ENCODE measurements at regions not wholly inside any gene's neighbourhood (a gene's known extent, or its start where the extent isn't known, plus 50 kb on each side); places are given as distances from the start of the nearest gene placed in this dataset.
A peak's percentile ranks its signal among the peaks of the same experiment; 100 is the strongest.

- no peak for TF ChIP-seq CTCF (IDR thresholded peaks at IDR 0.05; ENCODE audit: insufficient read depth, low read length, missing control alignments)
- no peak for DNase-seq (ENCODE audit: low read depth, low spot score)
- POLR2A ChIA-PET = no interaction called here
- H3K4me3 ChIP-seq (ENCODE audit: low read depth, low read length) = no peak overlapping the region
- CTCF ChIA-PET = no interaction called here
These were observed 390.6 kb upstream of the CYRIA start for GRCh38 chr2:17056236-17056635.

- no peak overlapping the region for H3K4me3 ChIP-seq (ENCODE audit: low read depth, low read length)
- DNase-seq (ENCODE audit: low read depth, low spot score) = no peak
- ChIA-PET CTCF (interaction anchor here (0.6 kb wide), 1 partner anchor 27 kb away, joined by 3 read pairs; no protein-coding TSS in a partner anchor), POLR2A (no interaction called here)
- TF ChIP-seq CTCF (IDR thresholded peaks at IDR 0.05; ENCODE audit: insufficient read depth, low read length, missing control alignments) = no peak
These were observed 386.4 kb upstream of the CYRIA start for GRCh38 chr2:17052001-17052400.

- H3K4me3 ChIP-seq (ENCODE audit: low read depth, low read length) = no peak overlapping the region
- ChIA-PET POLR2A (no interaction called here), CTCF (no interaction called here)
- DNase-seq (ENCODE audit: low read depth, low spot score) = no peak
- no peak for TF ChIP-seq CTCF (IDR thresholded peaks at IDR 0.05; ENCODE audit: insufficient read depth, low read length, missing control alignments)
These were observed 385.9 kb upstream of the CYRIA start for GRCh38 chr2:17051538-17051937.

- DNase-seq (ENCODE audit: low read depth, low spot score) = peak; percentile 17
- ChIA-PET POLR2A (no interaction called here), CTCF (no interaction called here)
- TF ChIP-seq CTCF (IDR thresholded peaks at IDR 0.05; ENCODE audit: insufficient read depth, low read length, missing control alignments) = no peak
- H3K4me3 ChIP-seq (ENCODE audit: low read depth, low read length) = no peak overlapping the region
These were observed 377.5 kb upstream of the CYRIA start for GRCh38 chr2:17043173-17043572.

- ChIA-PET POLR2A (no interaction called here), CTCF (no interaction called here)
- H3K4me3 ChIP-seq (ENCODE audit: low read depth, low read length) = no peak overlapping the region
- no peak for DNase-seq (ENCODE audit: low read depth, low spot score)
- no peak for TF ChIP-seq CTCF (IDR thresholded peaks at IDR 0.05; ENCODE audit: insufficient read depth, low read length, missing control alignments)
These were observed 370.7 kb upstream of the CYRIA start for GRCh38 chr2:17036361-17036760.

- H3K4me3 ChIP-seq (ENCODE audit: low read depth, low read length) = no peak overlapping the region
- ChIA-PET POLR2A (no interaction called here), CTCF (no interaction called here)
- no peak for TF ChIP-seq CTCF (IDR thresholded peaks at IDR 0.05; ENCODE audit: insufficient read depth, low read length, missing control alignments)
- DNase-seq (ENCODE audit: low read depth, low spot score) = peak; percentile 7
These were observed 369.4 kb upstream of the CYRIA start for GRCh38 chr2:17035010-17035409.

Data from AG04449 (cell line).